Occipital lobe (tissue), 1 donor: ENCODE measurements at regions not wholly inside any gene's neighbourhood (a gene's known extent, or its start where the extent isn't known, plus 50 kb on each side); places are given as distances from the start of the nearest gene placed in this dataset.
"Not testable (repeated sequence)": the region's sequence is repeated elsewhere in the genome, so short reads cannot be mapped to it uniquely, and the experiment has no call there.

Source experiments
- DNase-seq: peaks from one replicate; lab custom pipeline; 2025; lab: John Stamatoyannopoulos, UW

GRCh38 chr14:26304056-26304455 is 293.8 kb downstream of the NOVA1 start:
- DNase-seq: no peak

GRCh38 chr14:26293909-26294308 is 303.9 kb downstream of the NOVA1 start:
- DNase-seq: no peak

GRCh38 chr14:26289891-26290486 is 307.8 kb downstream of the NOVA1 start:
- no peak for DNase-seq

- no peak for DNase-seq
Measured at GRCh38 chr14:26286913-26287205, 311.0 kb downstream of the NOVA1 start.

- no peak for DNase-seq
Measured at GRCh38 chr14:26286081-26286912, 311.5 kb downstream of the NOVA1 start.

- DNase-seq: no peak
Measured at GRCh38 chr14:26282578-26282977, 315.3 kb downstream of the NOVA1 start.

GRCh38 chr14:26282011-26282410 is 315.8 kb downstream of the NOVA1 start:
- DNase-seq: not testable (repeated sequence)

GRCh38 chr14:26281280-26281998 is 316.4 kb downstream of the NOVA1 start:
- DNase-seq: no peak

- no peak for DNase-seq
Measured at GRCh38 chr14:26276757-26277156, 321.1 kb downstream of the NOVA1 start.

GRCh38 chr14:26265170-26265685 is 332.6 kb downstream of the NOVA1 start:
- DNase-seq: no peak

- no peak for DNase-seq
Measured at GRCh38 chr14:26261368-26262122, 336.3 kb downstream of the NOVA1 start.

GRCh38 chr14:26255213-26255612 is 342.6 kb downstream of the NOVA1 start:
- no peak for DNase-seq

GRCh38 chr14:26252176-26252575 is 345.7 kb downstream of the NOVA1 start:
- no peak for DNase-seq

- no peak for DNase-seq
Measured at GRCh38 chr14:26233118-26233517, 364.7 kb downstream of the NOVA1 start.

GRCh38 chr14:26218861-26219260 is 379.0 kb downstream of the NOVA1 start:
- DNase-seq: no peak

- no peak for DNase-seq
Measured at GRCh38 chr14:26217778-26218177, 380.1 kb downstream of the NOVA1 start.

- no peak for DNase-seq
Measured at GRCh38 chr14:26216786-26217185, 381.0 kb downstream of the NOVA1 start.

- no peak for DNase-seq
Measured at GRCh38 chr14:26213846-26214575, 383.8 kb downstream of the NOVA1 start.

- no peak for DNase-seq
Measured at GRCh38 chr14:26209699-26210098, 388.1 kb downstream of the NOVA1 start.

GRCh38 chr14:26206640-26207039 is 391.2 kb downstream of the NOVA1 start:
- DNase-seq: no peak
